Heart right ventricle (tissue), 16 donors: ENCODE measurements at regions not wholly inside any gene's neighbourhood (a gene's known extent, or its start where the extent isn't known, plus 50 kb on each side); places are given as distances from the start of the nearest gene placed in this dataset.

ENCODE experiments used
- ATAC-seq, 8 donors: fragments of 200-7000 bp; cut with Tn5 transposase; one replicate each; pipeline ENCODE4 v1.9.1; 2020; ENCODE audit warnings: mild to moderate bottlenecking in 8 of 8, moderate library complexity in 8 of 8, moderate number of reproducible peaks in 1 of 8
- DNase-seq, 2 donors: peaks; one replicate each; pipeline ENCODE4 v3.0.0-alpha.2; 2020
- H3K27ac ChIP-seq, 10 donors: fragments of 200-600 bp; sonication (generic) in 2 of 10; one replicate each; pipeline versions ENCODE4 v1.5.0 to v1.8.0; 2020 to 2022; ENCODE audit warnings: mild to moderate bottlenecking in 3 of 10
- H3K27me3 ChIP-seq, 7 donors: fragments of 200-600 bp; one replicate each; pipeline ENCODE4 v1.8.0; 2021 to 2022; ENCODE audit warnings: mild to moderate bottlenecking in 2 of 7
- H3K36me3 ChIP-seq, 9 donors: fragments of 200-600 bp; sonication (generic) in 1 of 9; one replicate each; pipeline versions ENCODE4 v1.5.0 to v1.8.0; 2020 to 2022; ENCODE audit warnings: mild to moderate bottlenecking in 2 of 9
- H3K4me1 ChIP-seq, 9 donors: fragments of 200-600 bp; sonication (generic) in 1 of 9; one replicate each; pipeline versions ENCODE4 v1.5.0 to v1.8.0; 2020 to 2022; ENCODE audit warnings: mild to moderate bottlenecking in 4 of 9
- H3K4me3 ChIP-seq, 10 donors: fragments of 200-600 bp; sonication (generic) in 2 of 10; one replicate each; pipeline versions ENCODE4 v1.5.0 to v1.8.0; 2020 to 2022; ENCODE audit warnings: mild to moderate bottlenecking in 7 of 10, moderate library complexity in 2 of 10
- H3K9me3 ChIP-seq, 11 donors: fragments of 200-600 bp in 10 of 11; sonication (generic) in 2 of 11; one replicate each; pipeline versions ENCODE4 v1.5.0 to v1.8.0; 2013 to 2022; ENCODE audit warnings: mild to moderate bottlenecking in 2 of 11, control low read depth in 1 of 11, moderate library complexity in 1 of 11
- WGBS, 2 donors: extraction: QIAGEN DNeasy Blood & Tissue Kit; methylation state at CpG; one replicate each; pipeline ENCODE4 v1.1.7; 2013; ENCODE audit warnings: inconsistent platforms in 1 of 2; 5-methylcytosine and 5-hydroxymethylcytosine counted together
- intact Hi-C, 10 donors: fragments of 100-400 bp; cut with DNase I; formaldehyde crosslinking; loops; one replicate each; pipeline versions ENCODE4 v1.11.1 to v1.14.2; 2022
- TF ChIP-seq, protein P1 (sequence below), 9 donors: fragments of 200-600 bp; sonication (generic) in 2 of 9; IDR thresholded peaks; one replicate each; pipeline versions ENCODE4 v1.5.0 to v1.8.0; 2021 to 2022; ENCODE audit warnings: antibody characterized with exemption in 9 of 9, mild to moderate bottlenecking in 5 of 9, moderate library complexity in 1 of 9
- donor health status: Arrhythmogenic right ventricular cardiomyopathy.
- donor health status: ischemic (EF 13 %, LVEDD 7.1; RV severe dilation, severe dysfunction).
- donor health status: healthy with polysubstance abuse.
- donor health status: DM: no; HTN: yes; CAD: no.
- donor health status: DM: no; HTN: no; CAD: no.
- donor health status: ischemic (EF 25% LVEDD 6.9; RV normal size, moderate dysfunction).
- donor health status: ischemic (EF 25% LVEDD 5.7; RV mildly dilated, moderate dysfunction).
- donor health status: healthy.
- donor health status: DM: yes; HTN: yes; CAD: no.
- donor health status: Ischemic cardiomyopathy.
- donor health status: ischemic (EF 35%, LVEDD 5.7; RV mildly dilated, moderate dysfunction).
- donor health status: nonischemic (EF 11% LVEDD 7.7; RV severe dilation, severe dysfunction).
- donor health status: DM: yes; HTN: yes; CAD: no.
- donor health status: PGD.
- donor health status: ischemic (EF 29% LVEDD 5.4; RV normal size, mild dysfunction).
- donor health status: nonischemic (EF 23%, LVEDD 6.1; RV moderate dilation, normal function).

DNA sequence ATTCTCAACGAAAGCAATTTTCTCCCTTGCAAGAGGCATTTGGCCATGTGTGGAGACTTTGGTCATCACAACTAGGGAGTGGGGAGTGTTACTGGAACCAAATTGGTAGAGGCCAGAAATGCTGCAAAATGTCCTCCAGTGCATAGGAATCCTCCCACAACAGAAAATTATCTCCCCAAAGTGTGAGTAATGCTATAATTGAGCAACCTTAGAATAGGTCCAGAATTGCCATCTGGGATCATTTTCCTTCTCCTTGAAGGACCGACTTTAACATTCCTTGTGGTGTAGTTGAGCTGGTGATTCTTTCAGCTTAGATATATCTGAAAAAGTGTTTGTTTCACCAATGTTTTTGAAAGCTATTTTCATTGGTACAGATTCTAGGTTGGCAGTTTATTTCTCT is 111.2 kb upstream of the SMIM21 start:
- no peak for DNase-seq
- Histone ChIP-seq H3K4me3 (no peak overlapping the region), H3K4me1 (no peaks in the 10 kb centered on the region), H3K36me3 (no peaks in the 10 kb centered on the region), H3K9me3 (no peaks in the 10 kb centered on the region), H3K27me3 (peaks cover 0 to 14% (median 0%) of the 10 kb centered on the region in 7 donors), H3K27ac (no peak overlapping the region)
- WGBS, 2 donors, result 85 to 86% methylated on average over 2 of the region's 2 CpGs
- intact Hi-C loops, result no loop called here
- ATAC-seq, result peak in 5 of 8 donors; percentile 60 to 94 (median 85)
- TF ChIP-seq, protein P1, sequence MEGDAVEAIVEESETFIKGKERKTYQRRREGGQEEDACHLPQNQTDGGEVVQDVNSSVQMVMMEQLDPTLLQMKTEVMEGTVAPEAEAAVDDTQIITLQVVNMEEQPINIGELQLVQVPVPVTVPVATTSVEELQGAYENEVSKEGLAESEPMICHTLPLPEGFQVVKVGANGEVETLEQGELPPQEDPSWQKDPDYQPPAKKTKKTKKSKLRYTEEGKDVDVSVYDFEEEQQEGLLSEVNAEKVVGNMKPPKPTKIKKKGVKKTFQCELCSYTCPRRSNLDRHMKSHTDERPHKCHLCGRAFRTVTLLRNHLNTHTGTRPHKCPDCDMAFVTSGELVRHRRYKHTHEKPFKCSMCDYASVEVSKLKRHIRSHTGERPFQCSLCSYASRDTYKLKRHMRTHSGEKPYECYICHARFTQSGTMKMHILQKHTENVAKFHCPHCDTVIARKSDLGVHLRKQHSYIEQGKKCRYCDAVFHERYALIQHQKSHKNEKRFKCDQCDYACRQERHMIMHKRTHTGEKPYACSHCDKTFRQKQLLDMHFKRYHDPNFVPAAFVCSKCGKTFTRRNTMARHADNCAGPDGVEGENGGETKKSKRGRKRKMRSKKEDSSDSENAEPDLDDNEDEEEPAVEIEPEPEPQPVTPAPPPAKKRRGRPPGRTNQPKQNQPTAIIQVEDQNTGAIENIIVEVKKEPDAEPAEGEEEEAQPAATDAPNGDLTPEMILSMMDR (IDR thresholded peaks at IDR 0.05), result no peak

DNA sequence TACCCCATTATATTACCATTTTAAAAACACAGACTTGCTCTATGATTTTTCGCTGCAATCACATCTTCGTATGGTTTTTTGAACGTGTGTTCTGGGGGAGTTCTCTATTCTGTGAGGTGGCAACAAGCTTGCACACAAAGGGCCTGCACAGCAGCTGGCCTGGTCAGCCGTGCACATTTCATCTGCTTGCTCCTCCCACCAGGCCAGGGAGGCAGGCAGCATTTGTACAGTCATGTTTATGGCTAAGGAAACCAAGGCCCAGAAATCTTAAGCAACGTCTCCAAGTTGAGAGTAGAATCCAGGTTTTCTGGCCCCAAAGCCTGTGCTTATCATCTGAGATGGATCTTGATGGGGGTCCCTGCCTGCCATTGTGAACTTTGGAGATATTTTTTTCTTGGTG is 106.4 kb upstream of the SMIM21 start:
- H3K27me3 ChIP-seq, result peaks cover 0 to 6% (median 0%) of the 10 kb centered on the region in 7 donors
- H3K36me3 ChIP-seq, result no peaks in the 10 kb centered on the region
- DNase-seq (no peak), ATAC-seq (peak in 1 of 8 donors; percentile 29)
- no peak overlapping the region for H3K27ac ChIP-seq
- no peak overlapping the region for H3K4me3 ChIP-seq
- TF ChIP-seq, protein P1 (IDR thresholded peaks at IDR 0.05), result no peak
- H3K9me3 ChIP-seq, result no peaks in the 10 kb centered on the region
- 65 to 71% methylated on average over 5 of the region's 5 CpGs for WGBS, 2 donors
- H3K4me1 ChIP-seq, result no peaks in the 10 kb centered on the region
- intact Hi-C loops, result no loop called here

DNA sequence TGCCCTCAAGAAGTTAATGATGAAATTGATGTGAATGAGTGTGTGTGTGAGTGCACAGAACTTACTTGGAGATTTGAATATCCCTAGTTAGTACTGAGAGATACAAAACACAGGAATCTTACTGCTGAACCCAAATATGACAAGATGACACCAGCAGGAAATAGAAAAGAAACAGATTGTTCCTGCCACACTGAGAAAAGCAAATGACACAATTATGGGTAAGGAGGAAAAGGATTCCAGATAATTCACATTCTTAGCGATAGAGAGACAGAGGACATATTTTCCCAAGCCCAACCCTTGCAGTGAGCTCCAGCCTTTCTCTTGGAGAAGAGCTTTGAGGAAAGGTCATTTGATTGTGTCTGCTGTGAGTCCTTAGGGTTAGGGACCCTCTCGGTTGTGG is 105.7 kb upstream of the SMIM21 start:
- H3K9me3 ChIP-seq, result no peaks in the 10 kb centered on the region
- no peaks in the 10 kb centered on the region for H3K4me1 ChIP-seq
- H3K4me3 ChIP-seq, result no peak overlapping the region
- intact Hi-C loops, result no loop called here
- DNase-seq (no peak), ATAC-seq (no peak)
- H3K27ac ChIP-seq, result no peak overlapping the region
- no peaks in the 10 kb centered on the region for H3K27me3 ChIP-seq
- H3K36me3 ChIP-seq, result no peaks in the 10 kb centered on the region
- 47 to 58% methylated on average over 2 of the region's 2 CpGs for WGBS, 2 donors
- TF ChIP-seq, protein P1 (IDR thresholded peaks at IDR 0.05), result no peak

- Histone ChIP-seq H3K36me3 (no peaks in the 10 kb centered on the region), H3K4me1 (no peaks in the 10 kb centered on the region), H3K27ac (no peak overlapping the region), H3K27me3 (no peaks in the 10 kb centered on the region), H3K4me3 (no peak overlapping the region), H3K9me3 (no peaks in the 10 kb centered on the region)
- TF ChIP-seq, protein P1 (IDR thresholded peaks at IDR 0.05), result no peak
- intact Hi-C loops, result no loop called here
- ATAC-seq (no peak), DNase-seq (no peak)
- 92% methylated on average over 13 of the region's 13 CpGs for WGBS, 2 donors
Measured at GRCh38 chr18:75531851-75532459, 104.5 kb upstream of the SMIM21 start.
